HCT116 (cell line): ENCODE measurements at regions not wholly inside any gene's neighbourhood (a gene's known extent, or its start where the extent isn't known, plus 50 kb on each side); places are given as distances from the start of the nearest gene placed in this dataset.

ENCODE experiments used
- CTCF ChIP-seq, 3 experiments: fragments of 200-600 bp in 1 of 3; sonication (generic) in 1 of 3; IDR thresholded peaks in 2 of 3; conservative IDR thresholded peaks in 1 of 3; 2 replicates each; pipeline ENCODE4 v1.5.1; 2012 to 2017; ENCODE audit warnings: low read depth in 2 of 3, low read length in 2 of 3, antibody characterized with exemption in 1 of 3, borderline replicate concordance in 1 of 3, control low read depth in 1 of 3, mild to moderate bottlenecking in 1 of 3, mixed read lengths in 1 of 3, mixed run types in 1 of 3, moderate library complexity in 1 of 3; ENCODE audit not compliant: insufficient read depth in 1 of 3
- ELF1 ChIP-seq: IDR thresholded peaks from 2 replicates; pipeline ENCODE4 v1.6.1; 2012; ENCODE audit warnings: low read depth, borderline replicate concordance
- EZH2 ChIP-seq: fragments of 200-600 bp; sonication (generic); IDR thresholded peaks from 2 replicates; pipeline ENCODE4 v1.6.1; 2017; ENCODE audit warnings: antibody characterized with exemption, mixed run types
- JUND ChIP-seq: IDR thresholded peaks from 2 replicates; pipeline ENCODE4 v1.6.1; 2012
- MAX ChIP-seq: IDR thresholded peaks from 2 replicates; pipeline ENCODE4 v1.6.1; 2012
- POLR2A ChIP-seq: IDR thresholded peaks from 2 replicates; pipeline ENCODE4 v1.7.0; 2011; ENCODE audit warnings: borderline replicate concordance; ENCODE audit not compliant: insufficient read depth, insufficient read length; ENCODE audit errors: extremely low read depth
- POLR2AphosphoS5 ChIP-seq: IDR thresholded peaks from 2 replicates; pipeline ENCODE4 v1.6.1; 2011; ENCODE audit warnings: mild to moderate bottlenecking, low read depth, low read length, moderate library complexity
- REST ChIP-seq: IDR thresholded peaks from 2 replicates; pipeline ENCODE4 v1.6.1; 2012; ENCODE audit warnings: low read depth
- SP1 ChIP-seq: IDR thresholded peaks from 2 replicates; pipeline ENCODE4 v1.6.1; 2012; ENCODE audit warnings: low read depth
- ZBTB33 ChIP-seq: IDR thresholded peaks from 2 replicates; pipeline ENCODE4 v1.6.1; 2011; ENCODE audit warnings: mild to moderate bottlenecking, low read length, moderate library complexity; ENCODE audit not compliant: insufficient replicate concordance; ENCODE audit errors: extremely low read depth

- TF ChIP-seq CTCF (IDR thresholded peaks at IDR 0.05 in 2 of 3, conservative IDR thresholded peaks at IDR 0.05 in 1 of 3; ENCODE audit: borderline replicate concordance in 1 of 3, insufficient read depth in 1 of 3, low read depth in 2 of 3, low read length in 2 of 3) (no peak), EZH2 (no peak), POLR2A (no peak), POLR2AphosphoS5 (no peak), REST (no peak), ZBTB33 (no peak), SP1 (no peak), JUND (no peak), MAX (no peak), ELF1 (no peak)
Measured at GRCh38 chr20:40568200-40568599, 120.8 kb downstream of the MAFB start.
